GM18507 (cell line): ENCODE measurements at regions not wholly inside any gene's neighbourhood (a gene's known extent, or its start where the extent isn't known, plus 50 kb on each side); places are given as distances from the start of the nearest gene placed in this dataset.

Experiments
- DNase-seq: peaks from one replicate; pipeline ENCODE4 v3.0.0; 2011; ENCODE audit warnings: low read depth; ENCODE audit not compliant: insufficient read length; ENCODE audit errors: extremely low spot score
- FAIRE-seq: peaks from 2 replicates; lab custom pipeline; 2011; peaks lifted over from hg19 to GRCh38; lab: Jason Lieb, UNC

DNA sequence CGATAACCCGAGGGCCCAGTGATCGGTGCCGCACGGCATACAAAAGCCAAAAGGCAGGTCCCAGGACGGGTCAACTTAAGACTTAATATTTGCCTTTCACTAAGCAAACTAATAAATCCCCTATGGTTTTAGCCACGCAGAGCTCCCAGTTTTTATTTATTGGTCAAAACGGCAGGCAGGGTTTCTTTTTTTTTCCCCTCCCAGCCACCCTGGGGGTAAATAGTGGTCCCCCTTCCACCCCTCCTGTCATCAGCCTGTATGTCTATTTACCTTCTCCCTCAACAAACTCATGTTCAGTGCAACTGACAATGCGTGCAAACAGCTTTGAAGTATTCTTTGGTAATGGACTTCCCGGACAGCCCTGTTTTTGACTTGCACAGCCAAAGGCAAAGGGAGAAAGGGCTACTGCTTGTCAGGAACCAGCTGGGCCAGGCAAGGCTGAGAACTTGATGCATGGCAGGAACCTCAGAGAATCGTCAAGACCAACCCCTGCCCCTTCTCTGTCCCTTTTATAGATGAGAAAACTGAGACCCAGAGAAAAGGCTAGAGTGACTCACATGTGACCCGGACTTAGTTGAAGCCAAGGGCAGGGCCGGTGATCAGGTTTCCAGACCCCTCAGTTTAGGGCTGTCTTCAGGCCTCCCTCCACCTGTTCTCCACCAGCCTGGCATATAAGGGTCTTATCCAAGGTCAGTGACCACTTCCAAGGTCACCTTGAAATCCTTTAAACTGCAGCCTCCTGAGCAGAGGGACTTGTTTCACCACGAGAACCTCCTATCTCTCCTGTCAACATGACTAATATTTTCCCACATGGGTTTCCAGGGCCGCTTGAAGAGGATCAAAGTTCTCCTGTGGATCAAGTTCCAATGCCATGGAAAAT lies 279.0 kb downstream of the SOX9 start:
- no peak for FAIRE-seq
- no peak for DNase-seq

DNA sequence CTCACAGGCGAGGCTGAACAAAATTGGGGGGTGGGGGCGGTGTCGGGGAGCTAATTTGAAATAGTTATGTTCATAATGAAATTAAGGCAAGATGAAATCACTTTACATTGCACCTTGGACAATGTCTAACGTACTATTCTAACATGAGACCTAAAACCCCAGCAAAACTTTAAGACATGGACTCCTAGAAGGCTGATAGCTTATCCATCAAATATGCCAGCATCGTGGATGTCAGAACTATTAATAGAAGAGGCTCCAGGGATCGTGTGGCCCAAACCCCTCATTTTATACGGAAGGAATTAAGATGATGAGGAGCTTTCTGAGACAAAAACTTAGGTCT lies 279.6 kb downstream of the SOX9 start:
- no peak for FAIRE-seq
- DNase-seq, result no peak

DNA sequence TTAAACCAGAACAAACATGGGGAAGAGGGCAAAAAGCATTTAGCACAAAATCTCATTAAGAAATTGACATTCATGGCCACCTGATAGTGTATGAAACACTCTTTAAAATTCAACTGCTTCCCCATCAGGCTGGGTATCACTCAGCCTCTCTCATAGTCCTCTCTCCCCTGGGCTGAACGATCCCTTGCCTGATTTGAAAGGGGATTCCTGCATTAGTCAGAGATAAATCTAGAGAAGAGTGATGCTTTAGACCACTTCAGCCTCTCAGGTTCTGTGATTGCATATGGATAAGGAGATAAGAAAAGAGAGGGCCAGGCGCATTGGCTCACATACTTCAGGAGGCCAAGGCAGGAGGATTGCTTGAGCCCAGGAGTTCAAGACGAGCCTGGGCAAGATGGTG lies 280.0 kb downstream of the SOX9 start:
- DNase-seq (no peak), FAIRE-seq (no peak)

DNA sequence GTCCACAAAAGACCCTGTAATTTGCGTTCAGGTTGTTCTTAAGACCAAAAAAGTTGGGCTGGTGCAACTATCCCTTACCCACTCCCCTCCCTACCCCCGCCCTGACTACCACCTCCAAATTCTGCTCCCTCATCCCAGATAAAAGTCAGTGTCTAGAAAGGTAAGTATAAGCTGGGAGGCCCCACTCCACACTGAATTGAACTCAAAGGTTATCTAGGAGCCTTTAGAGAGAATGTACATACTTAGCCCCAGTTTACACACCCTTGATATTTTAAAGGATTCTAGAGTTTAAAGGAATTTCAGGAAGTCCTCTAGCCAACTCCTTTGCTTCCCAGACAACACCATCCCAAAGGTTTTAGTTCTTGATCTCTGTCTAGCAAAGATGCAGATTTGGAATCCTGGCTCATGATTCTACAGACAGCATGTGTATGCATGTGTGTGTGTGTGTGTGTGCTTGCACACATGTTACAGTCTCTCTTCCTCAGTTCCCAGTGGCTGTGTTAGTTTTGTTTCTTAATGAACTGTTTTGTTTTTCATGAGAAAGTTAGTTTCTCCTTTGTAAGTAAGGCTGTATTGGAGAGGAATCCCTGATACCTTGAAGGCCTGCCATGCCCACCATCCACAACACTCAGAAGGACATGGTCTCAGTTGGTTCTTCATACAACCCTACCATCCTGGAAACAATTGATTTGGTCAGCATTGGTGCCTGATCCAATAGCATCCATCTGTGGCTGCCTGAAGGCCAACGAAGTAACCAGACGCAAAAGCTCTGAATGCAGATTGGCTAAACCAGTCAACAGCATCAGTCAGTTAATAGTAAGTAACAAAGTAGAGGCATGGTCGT lies 281.3 kb downstream of the SOX9 start:
- FAIRE-seq, result no peak
- no peak for DNase-seq

DNA sequence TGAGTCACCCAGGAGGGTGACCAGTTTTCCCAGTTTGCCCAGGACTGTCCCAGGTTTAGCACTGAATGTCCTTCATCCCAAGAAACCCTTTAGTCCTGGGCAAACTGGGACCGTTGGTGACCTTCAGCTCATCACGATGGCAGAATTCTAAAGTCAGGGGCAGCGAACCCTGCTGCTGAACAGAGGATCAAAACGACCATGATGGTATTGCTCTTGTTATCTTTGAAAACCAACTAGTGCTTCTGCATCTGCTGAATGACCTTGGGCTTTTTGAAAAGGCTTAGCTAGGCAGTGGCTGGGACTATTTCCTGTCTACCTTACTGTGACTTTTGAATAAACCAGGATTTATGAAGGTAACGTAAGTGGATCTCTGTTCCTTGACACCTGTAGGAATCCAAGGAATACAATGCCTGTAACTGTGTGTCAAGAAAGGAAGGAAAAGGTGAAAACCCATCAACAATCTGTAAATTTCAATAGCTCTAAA lies 281.9 kb downstream of the SOX9 start:
- no peak for DNase-seq

DNA sequence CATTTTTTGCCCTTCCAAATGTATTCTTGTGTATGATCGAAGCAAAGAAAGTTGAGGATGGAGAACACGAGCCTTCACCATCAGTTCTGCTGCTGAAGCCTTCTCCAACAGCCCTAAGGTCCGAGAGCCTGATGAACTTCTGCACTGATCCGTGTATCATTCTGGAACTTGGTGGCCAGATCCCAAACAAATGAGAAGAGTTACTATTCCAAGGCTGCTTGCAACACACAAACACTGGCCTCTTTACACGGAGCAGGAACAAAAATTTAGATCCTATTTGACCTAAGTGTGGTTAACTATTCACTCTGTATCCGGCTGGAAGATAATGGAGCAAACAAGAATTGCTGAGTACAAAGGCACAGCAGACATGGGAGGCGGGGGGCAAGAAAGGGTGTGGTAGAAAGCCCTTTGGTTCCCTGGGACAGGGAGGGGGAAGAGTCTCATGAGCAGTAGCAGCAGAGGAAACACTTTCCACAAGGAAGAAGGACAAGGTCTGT lies 282.9 kb downstream of the SOX9 start:
- DNase-seq (no peak), FAIRE-seq (no peak)

More for the DNA sequence above, 281.9 kb downstream of the SOX9 start:
- no peak for FAIRE-seq

DNA sequence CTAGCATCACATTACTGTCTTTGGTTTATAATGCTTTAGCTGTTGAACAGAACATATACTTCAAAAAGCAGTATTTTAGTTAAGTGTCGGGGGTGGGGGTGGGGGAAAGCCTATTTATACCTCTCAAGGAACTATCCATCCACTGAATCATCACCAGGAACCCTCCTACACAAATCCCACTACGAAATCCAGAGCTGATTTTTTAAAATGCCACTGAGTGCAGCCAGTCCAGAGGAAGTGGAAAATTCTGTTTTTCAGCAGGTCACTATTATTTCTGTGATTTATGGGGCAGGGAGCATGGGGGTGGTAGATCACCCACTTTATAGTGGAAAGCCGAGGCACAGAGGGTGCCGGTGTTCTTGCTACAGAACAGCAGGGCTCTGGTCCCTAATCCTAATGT lies 284.1 kb downstream of the SOX9 start:
- FAIRE-seq (no peak), DNase-seq (no peak)

DNA sequence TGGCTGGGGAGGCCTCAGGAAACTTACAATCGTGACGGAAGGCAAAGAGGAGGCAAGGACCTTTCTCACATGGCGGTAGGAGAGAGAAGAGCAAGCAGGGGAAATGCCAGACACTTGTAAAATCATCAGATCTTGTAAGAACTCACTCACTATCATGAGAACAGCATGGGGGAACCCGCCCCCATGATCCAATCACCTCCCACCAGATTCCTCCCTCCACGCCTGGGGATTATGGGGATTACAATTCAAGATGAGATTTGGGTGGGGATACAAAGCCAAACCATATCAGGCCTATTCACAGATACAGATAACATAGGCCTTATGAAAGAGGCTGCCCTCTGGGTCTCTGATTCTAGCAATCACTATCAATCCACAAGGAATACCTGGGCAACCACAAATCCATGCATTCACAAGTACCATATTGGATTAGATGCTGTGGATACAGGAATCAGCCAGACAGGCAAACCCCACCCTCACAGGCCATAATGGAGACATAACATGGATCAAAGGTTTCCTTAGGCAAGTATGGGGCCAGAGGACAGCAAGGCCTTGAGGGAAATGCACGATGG lies 284.9 kb downstream of the SOX9 start:
- FAIRE-seq (no peak), DNase-seq (no peak)

DNA sequence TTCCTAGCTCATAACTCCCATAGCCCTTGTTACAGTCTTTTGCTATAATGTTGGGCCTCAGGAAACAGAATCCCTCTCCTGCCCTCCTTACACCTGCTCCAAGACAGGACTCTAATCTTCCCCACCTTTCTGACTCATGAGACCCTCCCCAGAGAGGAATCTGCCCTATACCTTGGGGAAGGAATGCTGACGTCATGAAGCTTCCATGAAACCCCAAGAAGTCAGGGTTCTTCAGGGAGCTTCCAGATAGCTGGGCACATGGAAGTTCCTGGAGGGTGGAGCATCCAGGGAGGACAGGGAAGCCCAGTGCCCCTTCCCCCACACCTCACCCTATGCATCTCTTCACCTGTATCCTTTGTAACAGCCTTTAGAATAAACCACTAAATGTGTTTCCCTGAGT lies 285.7 kb downstream of the SOX9 start:
- DNase-seq (no peak), FAIRE-seq (no peak)

DNA sequence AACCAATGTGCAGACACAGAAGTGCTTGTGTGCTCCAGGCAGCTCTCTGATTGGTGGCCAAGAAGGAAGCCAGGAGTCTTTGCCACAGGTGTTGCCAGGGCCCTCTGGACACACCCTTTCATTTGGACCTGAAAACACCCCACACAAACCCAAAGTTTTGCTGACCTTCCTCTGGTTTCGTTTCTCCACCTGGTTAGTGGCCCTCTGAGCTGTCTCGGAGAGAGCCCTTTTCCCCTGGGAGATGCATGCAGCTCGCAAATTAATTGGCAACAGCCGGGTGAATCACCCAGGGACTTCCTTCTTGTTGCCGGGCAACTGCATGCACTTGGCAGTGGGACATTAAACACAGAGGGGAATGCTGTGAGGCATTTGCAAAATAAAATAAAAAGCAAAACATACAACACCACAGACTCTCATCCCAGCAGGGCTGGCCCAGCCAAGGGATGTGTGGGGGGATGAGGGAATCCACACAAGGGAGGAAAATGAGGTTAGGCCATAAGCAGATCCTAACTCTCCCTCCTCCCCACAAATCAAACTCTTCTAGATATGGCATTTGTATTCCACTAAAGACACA lies 286.6 kb downstream of the SOX9 start:
- DNase-seq (peak; percentile 53), FAIRE-seq (peak; percentile 84)

DNA sequence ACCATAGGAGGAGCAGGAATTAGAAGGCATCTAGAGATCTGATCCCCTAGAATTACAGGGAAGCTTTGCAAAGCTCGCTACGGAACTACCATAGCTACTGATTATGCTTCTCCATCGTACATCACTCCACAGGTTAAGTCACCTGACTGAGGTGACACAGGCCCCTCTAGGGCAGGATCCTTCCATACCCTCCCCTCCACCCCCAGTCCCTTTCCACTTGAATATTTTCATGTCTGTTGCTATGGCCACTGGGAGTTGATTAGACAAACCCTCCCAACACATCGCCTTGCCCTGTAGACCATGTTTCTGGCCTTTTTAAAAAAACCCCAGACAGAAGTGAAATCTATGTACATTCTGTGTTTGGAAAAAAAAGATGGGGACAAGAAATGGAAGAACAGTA lies 287.1 kb downstream of the SOX9 start:
- no peak for FAIRE-seq

DNA sequence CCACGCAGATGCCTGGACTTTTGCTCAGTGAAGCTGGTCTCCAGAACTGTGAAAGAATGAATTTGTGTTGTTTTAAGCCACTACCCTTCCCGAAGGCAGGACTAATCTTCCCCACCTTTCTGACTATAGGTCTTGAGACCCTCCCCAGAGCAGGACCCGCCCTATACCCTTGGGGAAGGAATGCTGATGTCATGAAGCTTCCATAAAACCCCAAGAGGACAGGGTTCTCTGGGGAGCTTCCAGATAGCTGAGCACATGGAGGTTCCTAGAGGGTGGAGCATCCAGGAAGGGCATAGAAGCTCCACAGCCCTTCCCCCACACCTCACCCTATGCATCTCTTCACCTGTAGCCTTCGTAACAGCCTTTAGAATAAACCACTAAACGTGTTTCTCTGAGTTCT lies 287.8 kb downstream of the SOX9 start:
- FAIRE-seq (no peak), DNase-seq (no peak)

More for the DNA sequence above, 287.1 kb downstream of the SOX9 start:
- DNase-seq, result no peak

DNA sequence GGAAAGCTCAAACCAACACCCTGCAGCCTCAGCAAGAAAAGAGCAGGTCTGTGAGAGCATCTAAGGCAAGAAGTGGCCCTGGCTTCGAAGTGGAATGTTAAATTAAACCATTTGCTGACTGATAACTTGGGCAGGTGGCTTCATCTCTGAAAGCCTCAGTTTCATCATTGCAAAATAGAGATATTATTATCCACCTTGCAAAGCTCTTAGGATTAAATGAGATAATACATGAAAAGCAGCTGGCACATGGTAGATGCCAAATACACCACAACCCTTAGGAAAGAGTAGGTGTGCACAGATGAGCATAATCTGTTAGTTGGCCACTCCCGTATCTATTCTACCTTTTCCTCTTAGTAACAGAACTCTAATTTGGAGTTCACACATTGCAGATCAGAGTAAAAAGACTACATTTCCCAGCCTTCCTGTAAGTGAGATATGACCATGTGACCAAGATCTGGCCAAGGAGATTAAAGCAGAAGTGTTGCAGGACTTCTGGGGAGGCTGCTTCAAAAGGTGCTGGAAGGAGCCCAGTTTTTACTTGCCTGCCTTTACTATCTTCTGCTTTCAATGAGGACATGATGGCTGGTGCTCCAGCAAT lies 288.7 kb downstream of the SOX9 start:
- DNase-seq (no peak), FAIRE-seq (peak; percentile 29)

DNA sequence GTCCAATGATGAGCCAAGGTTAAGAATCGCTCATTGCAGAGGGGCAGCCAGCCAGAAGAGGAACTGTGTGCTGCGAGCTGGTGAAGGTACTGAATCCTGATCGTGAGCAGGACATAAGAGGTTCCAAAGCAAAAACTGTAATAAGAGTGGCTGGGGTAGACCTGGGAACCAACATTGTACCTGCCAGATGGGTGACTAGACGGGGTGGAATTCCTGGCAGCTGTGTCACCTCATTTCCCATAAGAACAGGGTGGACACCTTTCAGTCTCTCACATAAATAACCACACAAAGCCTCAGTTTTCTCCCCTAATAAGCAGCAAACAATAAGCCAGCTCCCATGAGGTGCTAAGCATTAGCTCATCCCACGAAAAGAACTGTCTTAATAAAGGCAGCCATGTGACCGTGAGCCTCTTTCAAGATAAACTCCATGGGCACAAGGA lies 290.3 kb downstream of the SOX9 start:
- no peak for DNase-seq
- no peak for FAIRE-seq

DNA sequence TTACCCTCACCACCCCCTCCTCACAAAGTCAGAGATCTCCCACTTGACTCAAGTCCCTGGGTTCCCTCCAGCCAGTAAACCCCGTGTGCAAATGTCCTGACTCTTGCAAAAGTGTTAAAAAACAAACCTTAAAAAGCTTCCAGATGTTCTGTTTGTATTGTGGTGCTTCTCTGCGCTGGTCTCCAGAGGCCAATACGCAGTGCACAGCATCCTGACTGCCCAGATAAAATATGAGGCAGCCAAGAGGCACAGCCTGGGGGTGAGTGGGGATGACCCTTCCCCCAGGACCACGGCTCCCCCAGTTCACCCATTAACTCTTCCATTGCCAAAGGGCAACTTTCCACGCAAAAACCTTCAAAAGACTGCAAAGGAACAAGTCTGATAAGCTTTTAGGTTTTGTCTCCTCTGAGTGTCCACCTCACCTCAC lies 291.8 kb downstream of the SOX9 start:
- DNase-seq, result no peak
- no peak for FAIRE-seq

DNA sequence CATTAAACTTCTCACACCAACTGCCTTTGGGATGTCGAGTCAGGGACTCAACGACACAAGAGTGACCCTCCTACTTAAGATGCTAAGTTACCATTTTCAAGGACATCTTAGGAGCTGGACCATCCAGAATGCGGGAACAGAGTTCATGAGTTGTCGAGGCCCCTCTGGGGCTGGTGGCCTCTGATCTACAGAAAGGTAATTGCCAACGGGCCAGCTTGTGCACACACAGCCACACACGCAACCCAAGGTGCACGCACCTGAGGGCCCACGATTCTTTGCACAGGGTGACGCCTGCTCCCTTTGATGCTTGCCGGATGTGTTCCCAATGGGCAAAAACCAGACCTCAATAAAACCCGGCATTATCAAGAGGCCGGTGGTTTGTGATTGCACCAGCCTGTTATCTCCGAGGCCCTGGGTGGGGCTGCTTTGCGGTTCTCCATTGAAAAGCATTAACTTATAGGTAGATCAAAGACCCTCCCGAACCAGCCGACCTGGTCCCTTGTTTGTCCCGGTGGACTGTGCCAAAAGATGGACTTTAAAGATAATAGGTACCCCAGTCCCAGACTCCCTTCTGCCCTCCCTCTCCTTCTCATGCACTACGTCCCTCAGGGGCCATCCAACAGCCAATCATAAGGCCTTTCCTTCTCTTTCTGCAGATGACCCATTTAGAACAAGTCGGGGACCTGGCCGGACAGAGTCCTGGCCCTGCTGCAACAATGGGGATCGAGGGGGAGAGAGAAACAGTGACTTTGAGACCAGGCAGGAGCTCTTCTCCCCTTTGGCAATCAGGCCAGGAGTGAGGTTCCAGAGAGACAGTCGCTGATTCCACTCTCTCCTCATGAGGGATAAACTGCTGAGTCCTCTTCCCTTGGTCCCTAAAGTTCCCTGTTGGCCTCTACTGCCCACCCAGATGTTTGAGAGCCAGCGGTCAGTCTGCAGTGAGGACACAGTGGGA lies 292.5 kb downstream of the SOX9 start:
- FAIRE-seq, result no peak
- no peak for DNase-seq

DNA sequence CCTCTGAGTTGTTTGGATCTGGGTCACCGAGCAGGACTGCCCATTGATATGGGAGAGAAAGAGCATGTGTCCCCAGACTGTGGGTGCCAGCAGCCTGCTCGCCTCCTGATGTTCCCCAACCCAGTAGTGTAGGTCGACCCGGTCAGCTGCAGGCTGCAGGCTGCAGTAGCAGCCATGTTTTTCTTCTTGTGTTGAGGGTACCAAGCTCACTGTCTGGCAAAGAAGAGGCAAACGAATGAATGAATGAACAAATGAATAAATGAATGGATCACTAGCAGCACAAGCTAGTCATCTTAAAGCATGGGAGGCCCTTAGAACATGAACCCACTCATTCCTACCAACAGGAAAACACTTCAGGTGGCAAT lies 293.2 kb downstream of the SOX9 start:
- DNase-seq (no peak), FAIRE-seq (no peak)
